ENCODE measurements at regions not wholly inside any gene's neighbourhood (a gene's known extent, or its start where the extent isn't known, plus 50 kb on each side); places are given as distances from the start of the nearest gene placed in this dataset.

DNA sequence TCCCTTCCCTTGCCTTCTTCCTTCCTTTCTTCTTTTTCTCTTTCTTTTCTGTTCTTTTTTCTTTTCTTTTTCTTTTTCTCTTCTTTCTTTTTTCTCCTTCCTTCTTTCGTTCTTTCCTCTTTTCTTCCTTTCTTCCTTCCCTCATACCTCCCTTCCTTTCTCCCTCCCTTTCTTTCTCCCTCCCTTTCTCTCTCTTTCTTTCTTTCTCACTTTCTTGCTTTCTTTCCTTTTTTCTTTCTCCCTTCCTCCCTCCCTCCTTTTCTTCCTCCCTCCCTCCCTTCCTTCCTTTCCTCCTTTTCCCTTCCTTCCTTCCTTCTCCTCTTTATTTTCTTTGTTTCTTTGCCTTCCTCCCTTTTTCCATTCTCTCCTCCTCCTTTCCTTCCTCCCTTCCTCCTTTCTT lies 96.3 kb downstream of the POM121L12 start:
- Histone ChIP-seq H3K4me1 (replicated peaks in 1 of 2; ENCODE audit: control insufficient read depth in 2 of 2, insufficient read depth in 2 of 2, low read length in 2 of 2) (no peaks in the 10 kb centered on the region), H3K36me3 (ENCODE audit: control insufficient read depth, insufficient read depth, low read length) (no peaks in the 10 kb centered on the region), H3K9me3 (replicated peaks; ENCODE audit: control insufficient read depth, insufficient read depth, low read depth, low read length) (no peaks in the 10 kb centered on the region), H3K79me2 (ENCODE audit: control insufficient read depth, insufficient read depth, low read length) (no peaks in the 10 kb centered on the region), H3K9me1 (ENCODE audit: control insufficient read depth, insufficient read depth, low read length) (no peaks in the 10 kb centered on the region), H4K20me1 (replicated peaks; ENCODE audit: control insufficient read depth, insufficient read depth, low read length) (no peaks in the 10 kb centered on the region), H3K4me2 (ENCODE audit: insufficient read depth, low read length) (no peak overlapping the region), H2AFZ (ENCODE audit: low read depth, low read length) (no peak overlapping the region), H3K27ac (ENCODE audit: extremely low read depth, low read depth, low read length) (no peak overlapping the region), H3K9ac (ENCODE audit: insufficient read depth in 1 of 2, low read depth in 2 of 2, low read length in 2 of 2) (no peak overlapping the region), H3K27me3 (ENCODE audit: control insufficient read depth in 2 of 2, insufficient read depth in 2 of 2, low read length in 2 of 2) (no peaks in the 10 kb centered on the region), H3K4me3 (no peak overlapping the region)
- in situ Hi-C loops (cut with MboI): no loop called here
- no peak for ATAC-seq
- intact Hi-C loops (cut with micrococcal nuclease): no loop called here
- POLR2A ChIA-PET: no interaction called here
- no peak for TF ChIP-seq GABPB2 (CRISPR knock-in tag; conservative IDR thresholded peaks at IDR 0.05)
- TF ChIP-seq, protein P1, sequence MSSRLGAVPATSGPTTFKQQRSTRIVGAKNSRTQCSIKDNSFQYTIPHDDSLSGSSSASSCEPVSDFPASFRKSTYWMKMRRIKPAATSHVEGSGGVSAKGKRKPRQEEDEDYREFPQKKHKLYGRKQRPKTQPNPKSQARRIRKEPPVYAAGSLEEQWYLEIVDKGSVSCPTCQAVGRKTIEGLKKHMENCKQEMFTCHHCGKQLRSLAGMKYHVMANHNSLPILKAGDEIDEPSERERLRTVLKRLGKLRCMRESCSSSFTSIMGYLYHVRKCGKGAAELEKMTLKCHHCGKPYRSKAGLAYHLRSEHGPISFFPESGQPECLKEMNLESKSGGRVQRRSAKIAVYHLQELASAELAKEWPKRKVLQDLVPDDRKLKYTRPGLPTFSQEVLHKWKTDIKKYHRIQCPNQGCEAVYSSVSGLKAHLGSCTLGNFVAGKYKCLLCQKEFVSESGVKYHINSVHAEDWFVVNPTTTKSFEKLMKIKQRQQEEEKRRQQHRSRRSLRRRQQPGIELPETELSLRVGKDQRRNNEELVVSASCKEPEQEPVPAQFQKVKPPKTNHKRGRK (tag; IDR thresholded peaks at IDR 0.05): peak; percentile 58
- CTCF ChIA-PET (ENCODE audit: low intra/inter-chr PET ratio): no interaction called here
- FAIRE-seq: no peak
- no TSS peak for BruUV-seq (replicated peaks)
- WGBS (ENCODE audit: insufficient coverage, low coverage, missing lambda C conversion rate): 14% methylated on average over 1 of the region's 1 CpG
- DNase-seq (ENCODE audit: extremely low read depth in 1 of 4, low spot score in 3 of 4): no peak

DNA sequence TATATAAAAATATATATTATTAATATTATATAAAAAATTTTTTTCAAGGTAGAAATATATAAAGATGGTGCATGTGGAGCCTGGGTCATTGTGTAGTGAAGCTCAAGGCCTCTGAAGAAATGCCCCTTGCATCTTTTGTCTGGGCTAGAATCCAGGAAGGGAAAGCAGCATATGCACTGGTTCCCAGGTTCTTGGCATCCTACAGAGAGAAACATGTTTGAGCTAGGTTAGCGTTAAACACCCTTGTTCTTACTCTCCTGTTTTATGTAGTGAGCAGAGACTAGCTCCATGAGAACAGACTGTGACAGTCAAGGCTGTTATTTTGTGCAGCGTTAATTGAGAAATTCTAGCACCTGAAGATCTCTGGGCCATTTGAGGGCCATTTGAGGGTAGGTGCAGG lies 116.1 kb downstream of the POM121L12 start:
- no peaks in the 10 kb centered on the region for H3K27me3 ChIP-seq (ENCODE audit: control insufficient read depth in 2 of 2, insufficient read depth in 2 of 2, low read length in 2 of 2)
- intact Hi-C loops (cut with micrococcal nuclease): no loop called here
- POLR2A ChIA-PET: no interaction called here
- in situ Hi-C loops (cut with MboI): no loop called here
- no peak overlapping the region for H3K27ac ChIP-seq (ENCODE audit: extremely low read depth, low read depth, low read length)
- H3K9ac ChIP-seq (ENCODE audit: insufficient read depth in 1 of 2, low read depth in 2 of 2, low read length in 2 of 2): no peak overlapping the region
- no peak overlapping the region for H3K4me3 ChIP-seq
- FAIRE-seq (no peak), ATAC-seq (no peak), DNase-seq (ENCODE audit: extremely low read depth in 1 of 4, low spot score in 3 of 4) (no peak)
- H3K9me1 ChIP-seq (ENCODE audit: control insufficient read depth, insufficient read depth, low read length): no peaks in the 10 kb centered on the region
- H2AFZ ChIP-seq (ENCODE audit: low read depth, low read length): no peak overlapping the region
- CTCF ChIA-PET (ENCODE audit: low intra/inter-chr PET ratio): no interaction called here
- H4K20me1 ChIP-seq (replicated peaks; ENCODE audit: control insufficient read depth, insufficient read depth, low read length): no peaks in the 10 kb centered on the region
- 0% methylated on average over 2 of the region's 2 CpGs for WGBS (ENCODE audit: insufficient coverage, low coverage, missing lambda C conversion rate)
- BruUV-seq (replicated peaks): no TSS peak
- H3K79me2 ChIP-seq (ENCODE audit: control insufficient read depth, insufficient read depth, low read length): no peaks in the 10 kb centered on the region
- no peaks in the 10 kb centered on the region for H3K36me3 ChIP-seq (ENCODE audit: control insufficient read depth, insufficient read depth, low read length)
- TF ChIP-seq ZNF431 (CRISPR knock-in tag; IDR thresholded peaks at IDR 0.05) (no peak), MXI1 (IDR thresholded peaks at IDR 0.05; ENCODE audit: low read depth, low read length) (no peak), GTF2B (IDR thresholded peaks at IDR 0.05; ENCODE audit: extremely low read depth, insufficient read length) (no peak), ZNF140 (CRISPR knock-in tag; IDR thresholded peaks at IDR 0.05) (no peak), DIDO1 (tag; IDR thresholded peaks at IDR 0.05; ENCODE audit: low read depth) (no peak), RHOXF2B (CRISPR knock-in tag; conservative IDR thresholded peaks at IDR 0.05) (no peak), ZNF41 (CRISPR knock-in tag; conservative IDR thresholded peaks at IDR 0.05) (no peak), RBM15 (IDR thresholded peaks at IDR 0.05; ENCODE audit: insufficient read depth, low read length) (no peak), HNRNPK (IDR thresholded peaks at IDR 0.05; ENCODE audit: low read depth, low read length, poor library complexity, severe bottlenecking) (no peak)
- TF ChIP-seq, protein P2, sequence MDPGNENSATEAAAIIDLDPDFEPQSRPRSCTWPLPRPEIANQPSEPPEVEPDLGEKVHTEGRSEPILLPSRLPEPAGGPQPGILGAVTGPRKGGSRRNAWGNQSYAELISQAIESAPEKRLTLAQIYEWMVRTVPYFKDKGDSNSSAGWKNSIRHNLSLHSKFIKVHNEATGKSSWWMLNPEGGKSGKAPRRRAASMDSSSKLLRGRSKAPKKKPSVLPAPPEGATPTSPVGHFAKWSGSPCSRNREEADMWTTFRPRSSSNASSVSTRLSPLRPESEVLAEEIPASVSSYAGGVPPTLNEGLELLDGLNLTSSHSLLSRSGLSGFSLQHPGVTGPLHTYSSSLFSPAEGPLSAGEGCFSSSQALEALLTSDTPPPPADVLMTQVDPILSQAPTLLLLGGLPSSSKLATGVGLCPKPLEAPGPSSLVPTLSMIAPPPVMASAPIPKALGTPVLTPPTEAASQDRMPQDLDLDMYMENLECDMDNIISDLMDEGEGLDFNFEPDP (CRISPR knock-in tag; IDR thresholded peaks at IDR 0.05): no peak
- H3K4me2 ChIP-seq (ENCODE audit: insufficient read depth, low read length): no peak overlapping the region
- H3K9me3 ChIP-seq (replicated peaks; ENCODE audit: control insufficient read depth, insufficient read depth, low read depth, low read length): no peaks in the 10 kb centered on the region
- H3K4me1 ChIP-seq (replicated peaks in 1 of 2; ENCODE audit: control insufficient read depth in 2 of 2, insufficient read depth in 2 of 2, low read length in 2 of 2): no peaks in the 10 kb centered on the region
